ENCODE measurements at regions not wholly inside any gene's neighbourhood (a gene's known extent, or its start where the extent isn't known, plus 50 kb on each side); places are given as distances from the start of the nearest gene placed in this dataset.

GRCh38 chr10:8420182-8420581 is 365.7 kb downstream of the GATA3 start:
- TF ChIP-seq CTCF (optimal IDR thresholded peaks at IDR 0.05 in 1 of 3, IDR thresholded peaks at IDR 0.05 in 1 of 3, conservative IDR thresholded peaks at IDR 0.05 in 1 of 3; ENCODE audit: extremely low read depth in 1 of 3, insufficient read depth in 2 of 3, low read length in 3 of 3): no peak
- no peak for TF ChIP-seq EZH2 (IDR thresholded peaks at IDR 0.05; ENCODE audit: low read length)
- H3K4me1 ChIP-seq (ENCODE audit: control insufficient read depth, extremely low read depth, insufficient read depth, low read length): no peaks in the 10 kb centered on the region
- no peaks in the 10 kb centered on the region for H3K36me3 ChIP-seq (ENCODE audit: control insufficient read depth in 2 of 2, extremely low read depth in 1 of 2, insufficient read depth in 2 of 2, low read length in 2 of 2)
- H3K9me1 ChIP-seq (ENCODE audit: control insufficient read depth, extremely low read depth, insufficient read depth, low read length): no peaks in the 10 kb centered on the region
- H3K9ac ChIP-seq (ENCODE audit: control insufficient read depth, extremely low read depth, insufficient read depth, low read length): no peak overlapping the region
- DNase-seq (ENCODE audit: low read depth, low spot score) (no peak), FAIRE-seq (no peak)
- no peaks in the 10 kb centered on the region for H3K27me3 ChIP-seq (ENCODE audit: control insufficient read depth, extremely low read depth, insufficient read depth, low read length)
- dilution Hi-C loops (cut with MboI; ENCODE audit: extremely low pct_ligation_motif_present, low sequenced_read_pairs): no loop called here
- no peaks in the 10 kb centered on the region for H3K9me3 ChIP-seq (ENCODE audit: control insufficient read depth, low read depth, low read length)
- H3K4me3 ChIP-seq (ENCODE audit: control insufficient read depth in 2 of 3, extremely low read depth in 1 of 3, insufficient read depth in 2 of 3, low read depth in 1 of 3, low read length in 3 of 3): no peak overlapping the region
- no peaks in the 10 kb centered on the region for H3K79me2 ChIP-seq (ENCODE audit: control insufficient read depth, insufficient read depth, low read length)
- no peak overlapping the region for H3K27ac ChIP-seq (ENCODE audit: control insufficient read depth, insufficient read depth, low read length)
- H4K20me1 ChIP-seq (ENCODE audit: control insufficient read depth, extremely low read depth, insufficient read depth, low read length): no peaks in the 10 kb centered on the region
- no peak overlapping the region for H2AFZ ChIP-seq (ENCODE audit: control insufficient read depth, low read length)
- no peak overlapping the region for H3K4me2 ChIP-seq (ENCODE audit: control insufficient read depth, extremely low read depth, insufficient read depth, low read depth, low read length)

GRCh38 chr10:8424555-8425211 is 370.2 kb downstream of the GATA3 start:
- Histone ChIP-seq H3K4me2 (ENCODE audit: control insufficient read depth, extremely low read depth, insufficient read depth, low read depth, low read length) (no peak overlapping the region), H3K27me3 (ENCODE audit: control insufficient read depth, extremely low read depth, insufficient read depth, low read length) (no peaks in the 10 kb centered on the region), H3K9ac (ENCODE audit: control insufficient read depth, extremely low read depth, insufficient read depth, low read length) (no peak overlapping the region), H2AFZ (ENCODE audit: control insufficient read depth, low read length) (no peak overlapping the region), H3K36me3 (ENCODE audit: control insufficient read depth in 2 of 2, extremely low read depth in 1 of 2, insufficient read depth in 2 of 2, low read length in 2 of 2) (no peaks in the 10 kb centered on the region), H3K4me1 (ENCODE audit: control insufficient read depth, extremely low read depth, insufficient read depth, low read length) (no peaks in the 10 kb centered on the region), H3K9me1 (ENCODE audit: control insufficient read depth, extremely low read depth, insufficient read depth, low read length) (no peaks in the 10 kb centered on the region), H3K4me3 (ENCODE audit: control insufficient read depth in 2 of 3, extremely low read depth in 1 of 3, insufficient read depth in 2 of 3, low read depth in 1 of 3, low read length in 3 of 3) (no peak overlapping the region), H4K20me1 (ENCODE audit: control insufficient read depth, extremely low read depth, insufficient read depth, low read length) (no peaks in the 10 kb centered on the region), H3K79me2 (ENCODE audit: control insufficient read depth, insufficient read depth, low read length) (no peaks in the 10 kb centered on the region), H3K9me3 (ENCODE audit: control insufficient read depth, low read depth, low read length) (no peaks in the 10 kb centered on the region), H3K27ac (ENCODE audit: control insufficient read depth, insufficient read depth, low read length) (no peak overlapping the region)
- dilution Hi-C loops (cut with MboI; ENCODE audit: extremely low pct_ligation_motif_present, low sequenced_read_pairs): no loop called here
- FAIRE-seq (no peak), DNase-seq (ENCODE audit: low read depth, low spot score) (no peak)
- no peak for TF ChIP-seq CTCF (optimal IDR thresholded peaks at IDR 0.05 in 1 of 3, IDR thresholded peaks at IDR 0.05 in 1 of 3, conservative IDR thresholded peaks at IDR 0.05 in 1 of 3; ENCODE audit: extremely low read depth in 1 of 3, insufficient read depth in 2 of 3, low read length in 3 of 3)
- no peak for TF ChIP-seq EZH2 (IDR thresholded peaks at IDR 0.05; ENCODE audit: low read length)
